AG04450 (cell line): ENCODE measurements at regions not wholly inside any gene's neighbourhood (a gene's known extent, or its start where the extent isn't known, plus 50 kb on each side); places are given as distances from the start of the nearest gene placed in this dataset.

ENCODE experiments used
- CTCF ChIA-PET: fragments of 300-600, 350-600 bp; formaldehyde crosslinking; extraction: SDS; loops from one replicate; lab custom pipeline; 2022; ENCODE audit warnings: antibody characterized with exemption, inconsistent platforms; lab: Charles Lee
- POLR2A ChIA-PET: fragments of 350-600 bp; formaldehyde crosslinking; extraction: SDS; loops from one replicate; lab custom pipeline; 2021; ENCODE audit warnings: antibody characterized with exemption, inconsistent platforms; lab: Yijun Ruan, JAX
- DNase-seq: peaks from one replicate; pipeline ENCODE4 v3.0.0-alpha.2; 2011; ENCODE audit warnings: low read depth, low spot score
- H3K27ac ChIP-seq: one replicate; pipeline ENCODE4 v1.5.1; 2012; ENCODE audit warnings: low read depth, low read length, control low read depth
- H3K27me3 ChIP-seq: one replicate; pipeline ENCODE4 v1.6.0; 2012; ENCODE audit warnings: low read length; ENCODE audit not compliant: control insufficient read depth, insufficient read depth
- H3K4me3 ChIP-seq: 2 replicates; pipeline ENCODE4 v1.5.1; 2011; ENCODE audit warnings: mild to moderate bottlenecking, low read depth, low read length, control low read depth
- H3K9me3 ChIP-seq: 2 replicates; pipeline ENCODE4 v1.5.1; 2012; ENCODE audit warnings: low read length; ENCODE audit not compliant: control insufficient read depth, insufficient read depth
- CTCF ChIP-seq: IDR thresholded peaks from 2 replicates; pipeline ENCODE4 v1.5.1; 2011; ENCODE audit warnings: low read depth, low read length, control low read depth, inconsistent platforms

GRCh38 chr12:67517181-67517887 is 131.2 kb upstream of the DYRK2 start:
- no peak for DNase-seq
- TF ChIP-seq CTCF = no peak
- peaks cover 3% of the 10 kb centered on the region for H3K27me3 ChIP-seq
- ChIA-PET POLR2A (no interaction called here), CTCF (no interaction called here)
- no peak overlapping the region for H3K4me3 ChIP-seq
- H3K9me3 ChIP-seq = no peaks in the 10 kb centered on the region
- no peak overlapping the region for H3K27ac ChIP-seq

GRCh38 chr12:67519484-67520433 is 128.8 kb upstream of the DYRK2 start:
- DNase-seq = no peak
- peaks cover 3% of the 10 kb centered on the region for H3K27me3 ChIP-seq
- ChIA-PET POLR2A (no interaction called here), CTCF (interaction anchor here (0.5 to 0.8 kb wide), 2 partner anchors 56 to 163 kb away, joined by 3 to 5 read pairs; no protein-coding TSS in a partner anchor)
- H3K9me3 ChIP-seq = no peaks in the 10 kb centered on the region
- TF ChIP-seq CTCF = no peak
- H3K4me3 ChIP-seq = no peak overlapping the region
- H3K27ac ChIP-seq = no peak overlapping the region

- CTCF ChIA-PET = no interaction called here
- no peak for TF ChIP-seq CTCF
- Histone ChIP-seq H3K4me3 (no peak overlapping the region), H3K27ac (no peak overlapping the region), H3K27me3 (no peaks in the 10 kb centered on the region), H3K9me3 (no peaks in the 10 kb centered on the region)
- POLR2A ChIA-PET = no interaction called here
- DNase-seq = no peak
Measured at GRCh38 chr12:67520606-67521005, 127.9 kb upstream of the DYRK2 start.

- H3K27ac ChIP-seq = no peak overlapping the region
- TF ChIP-seq CTCF = no peak
- ChIA-PET POLR2A (no interaction called here), CTCF (no interaction called here)
- H3K4me3 ChIP-seq = no peak overlapping the region
- H3K27me3 ChIP-seq = no peaks in the 10 kb centered on the region
- DNase-seq = no peak
- H3K9me3 ChIP-seq = no peaks in the 10 kb centered on the region
Measured at GRCh38 chr12:67522222-67522621, 126.3 kb upstream of the DYRK2 start.

GRCh38 chr12:67523538-67523937 is 125.0 kb upstream of the DYRK2 start:
- Histone ChIP-seq H3K27me3 (no peaks in the 10 kb centered on the region), H3K4me3 (no peak overlapping the region), H3K9me3 (no peaks in the 10 kb centered on the region), H3K27ac (no peak overlapping the region)
- no peak for TF ChIP-seq CTCF
- no peak for DNase-seq
- CTCF ChIA-PET = no interaction called here
- POLR2A ChIA-PET = no interaction called here
